Suppressor macrophage treated with lipopolysaccharide for 1 hour (primary cell): ENCODE measurements at regions not wholly inside any gene's neighbourhood (a gene's known extent, or its start where the extent isn't known, plus 50 kb on each side); places are given as distances from the start of the nearest gene placed in this dataset.

ENCODE experiments used
- DNase-seq, 3 donors: peaks; one replicate each; pipeline ENCODE4 v3.0.0-alpha.2; 2020 to 2022

DNA sequence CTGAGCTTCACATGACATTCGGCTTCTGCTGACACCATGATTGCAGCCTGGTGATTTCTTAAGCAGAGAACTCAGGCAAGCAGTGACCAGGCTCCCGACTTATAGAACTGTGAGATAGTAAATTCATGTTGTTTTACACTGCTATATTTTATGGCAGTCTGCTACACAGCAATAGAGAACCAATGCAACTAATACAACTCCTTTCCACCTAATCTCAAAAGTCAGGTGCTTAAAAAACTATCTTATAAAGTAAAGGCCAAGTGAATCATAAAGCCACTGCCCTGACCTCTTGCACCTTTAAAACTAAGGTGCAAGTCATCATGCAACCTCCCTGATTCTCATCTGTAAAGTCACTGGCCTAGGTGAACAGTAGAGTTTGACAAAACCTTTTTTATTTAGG is 95.3 kb upstream of the GLS start:
- DNase-seq: no peak

DNA sequence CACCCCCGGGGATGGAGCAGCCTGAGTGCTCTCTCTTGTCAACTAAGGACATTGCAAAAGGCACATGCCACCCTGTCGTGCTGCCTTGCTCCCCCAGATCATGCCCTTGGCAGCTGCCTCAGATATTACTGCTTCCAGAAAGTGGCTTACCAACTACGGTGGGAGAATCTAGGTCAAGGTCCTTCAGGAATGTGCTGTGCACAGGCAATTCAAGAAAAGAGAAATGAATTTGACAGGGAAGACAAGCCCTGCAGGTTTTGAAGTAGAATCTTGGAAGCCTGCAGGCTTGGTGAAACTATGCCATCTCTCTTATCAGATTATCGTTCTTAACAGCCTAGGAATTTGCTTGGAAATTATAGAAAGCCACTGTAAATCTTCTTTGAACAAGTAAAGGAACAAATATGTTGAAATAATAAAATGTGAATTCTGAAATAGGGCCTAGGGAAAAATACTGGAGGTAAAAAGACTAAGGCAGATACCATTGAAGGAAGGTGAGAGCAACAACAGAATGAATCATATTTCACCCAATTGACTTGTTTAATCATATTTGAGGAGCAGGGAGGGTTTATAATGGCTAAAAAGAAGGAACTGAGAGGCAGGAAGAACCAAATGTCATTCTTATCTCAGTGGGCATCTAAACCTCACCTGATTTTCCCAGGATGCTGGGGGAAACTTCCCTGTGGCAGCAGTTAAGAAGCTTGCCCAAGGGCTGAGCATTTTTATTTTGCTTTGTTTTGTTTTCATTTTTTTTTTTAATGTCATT is 94.0 kb upstream of the GLS start:
- DNase-seq: no peak

DNA sequence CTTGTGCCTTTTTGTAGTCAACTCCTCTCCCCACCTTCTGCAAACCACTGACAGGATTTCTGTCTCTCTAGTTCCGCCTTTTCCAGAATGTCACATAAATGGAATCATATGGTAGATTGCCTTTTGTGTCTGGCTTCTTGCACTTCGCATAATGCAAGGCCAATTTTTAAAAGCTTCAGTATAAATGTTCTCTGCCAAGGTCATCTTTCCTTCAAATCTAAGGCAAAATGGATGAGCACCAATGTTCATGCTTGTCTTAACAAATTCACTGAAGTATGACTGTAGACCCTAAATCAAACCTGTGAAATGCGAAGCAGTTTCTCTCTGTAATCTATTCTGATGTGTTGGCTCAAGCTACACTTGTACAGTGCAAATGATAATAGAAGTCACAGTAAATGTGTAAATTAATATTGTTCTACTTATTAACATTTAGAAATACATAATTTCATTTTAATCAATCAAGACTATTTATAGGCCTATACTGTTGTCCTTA is 92.8 kb upstream of the GLS start:
- DNase-seq: no peak

DNA sequence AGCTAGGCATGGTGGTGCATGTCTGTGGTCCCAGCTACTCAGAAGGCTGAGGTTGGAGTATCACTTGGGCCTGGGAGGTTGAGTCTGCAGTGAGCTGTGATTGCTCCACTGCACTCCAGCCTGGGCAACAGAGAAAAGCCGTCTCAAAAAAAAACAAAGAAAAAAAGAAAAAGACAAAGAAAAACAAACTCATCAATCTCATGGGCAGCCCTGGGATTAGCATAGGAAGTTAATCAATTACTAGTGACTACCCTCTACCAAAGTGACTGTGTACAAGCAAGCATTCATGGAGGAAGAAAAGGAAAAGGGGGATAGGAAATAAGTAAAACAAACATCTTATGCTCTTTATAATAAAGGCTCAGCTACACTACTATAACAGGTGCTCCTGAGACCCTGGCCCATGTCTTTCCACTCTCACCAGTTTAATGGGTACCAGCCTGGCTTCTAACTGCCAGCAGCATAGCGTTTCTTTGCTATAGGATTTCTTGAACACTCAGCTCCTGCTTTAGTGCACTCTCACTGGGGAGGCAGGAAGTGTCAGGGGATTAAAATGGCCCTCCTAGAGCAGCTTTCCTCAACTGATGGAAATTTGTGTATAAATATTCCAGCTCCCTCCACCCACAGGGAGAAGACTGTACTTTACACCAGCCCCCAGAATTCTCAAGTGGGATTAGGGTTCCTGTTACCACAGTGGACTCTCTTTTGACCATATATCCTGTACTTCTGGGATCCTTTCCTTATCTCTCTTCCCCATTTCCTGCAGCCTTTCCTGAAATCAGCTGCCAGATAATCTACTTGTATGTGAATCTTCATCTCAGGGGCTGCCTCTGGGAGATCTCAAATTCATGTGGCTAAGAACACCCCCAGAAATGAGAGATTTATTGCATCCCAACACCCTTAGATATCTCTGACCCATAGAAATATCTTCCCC is 91.3 kb upstream of the GLS start:
- no peak for DNase-seq

DNA sequence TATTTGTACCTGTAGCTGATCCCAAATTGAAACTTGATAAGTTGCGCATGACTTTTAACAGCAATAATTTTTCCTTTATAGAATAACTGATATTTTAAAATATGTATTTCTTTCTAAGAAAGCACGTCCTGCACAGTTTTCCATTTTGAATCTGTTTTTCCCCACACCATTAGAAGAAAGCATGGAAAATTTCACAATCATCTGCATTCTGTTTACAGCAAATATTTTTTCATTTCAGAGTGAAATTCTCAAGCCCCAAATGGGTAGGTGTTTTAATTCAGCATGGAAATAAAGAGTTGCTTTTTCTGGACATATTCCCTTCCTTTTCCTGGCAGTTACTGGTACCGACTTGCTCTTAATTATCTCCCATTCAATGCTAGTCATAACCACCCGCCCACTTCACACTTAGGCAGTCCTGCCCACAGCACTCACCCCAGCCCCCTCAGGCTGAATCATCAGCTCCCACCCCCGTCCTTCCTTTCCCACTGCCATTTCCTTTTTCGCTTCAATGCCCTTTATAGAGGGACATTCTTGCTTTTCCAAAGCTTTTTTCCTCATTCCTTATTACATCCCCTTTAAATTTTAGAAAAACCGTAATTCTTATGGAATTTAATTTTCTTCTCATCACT is 89.2 kb upstream of the GLS start:
- DNase-seq: peak; percentile 89 to 92 (median 90)

DNA sequence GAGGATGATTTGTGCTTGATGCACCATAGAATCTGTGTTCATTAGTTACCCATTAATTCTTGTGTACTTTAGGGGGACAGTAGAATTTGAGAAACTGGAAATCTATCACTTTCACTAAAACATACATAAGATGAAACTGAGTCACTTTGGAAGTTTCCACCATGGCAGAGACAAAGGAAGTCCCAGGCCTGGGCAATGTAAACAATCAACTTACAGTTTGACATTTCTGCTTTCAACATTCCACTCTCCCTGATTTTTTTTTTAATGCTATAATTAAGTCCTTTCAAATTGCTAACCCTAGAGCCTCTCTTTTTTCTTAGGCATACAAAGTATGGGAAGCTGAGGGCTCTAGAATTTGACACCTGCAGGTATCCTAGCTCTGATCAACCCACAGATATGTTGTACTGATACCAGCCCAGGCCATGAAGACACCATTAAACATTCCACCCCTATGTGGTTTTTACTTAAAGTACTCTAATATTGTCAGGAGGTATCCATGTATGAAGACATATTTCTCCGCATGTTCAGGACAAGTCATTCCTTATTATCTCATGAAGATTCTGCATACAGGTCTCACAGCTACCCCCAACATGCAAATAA is 88.5 kb upstream of the GLS start:
- DNase-seq: peak; percentile 50 to 84 (median 66)

DNA sequence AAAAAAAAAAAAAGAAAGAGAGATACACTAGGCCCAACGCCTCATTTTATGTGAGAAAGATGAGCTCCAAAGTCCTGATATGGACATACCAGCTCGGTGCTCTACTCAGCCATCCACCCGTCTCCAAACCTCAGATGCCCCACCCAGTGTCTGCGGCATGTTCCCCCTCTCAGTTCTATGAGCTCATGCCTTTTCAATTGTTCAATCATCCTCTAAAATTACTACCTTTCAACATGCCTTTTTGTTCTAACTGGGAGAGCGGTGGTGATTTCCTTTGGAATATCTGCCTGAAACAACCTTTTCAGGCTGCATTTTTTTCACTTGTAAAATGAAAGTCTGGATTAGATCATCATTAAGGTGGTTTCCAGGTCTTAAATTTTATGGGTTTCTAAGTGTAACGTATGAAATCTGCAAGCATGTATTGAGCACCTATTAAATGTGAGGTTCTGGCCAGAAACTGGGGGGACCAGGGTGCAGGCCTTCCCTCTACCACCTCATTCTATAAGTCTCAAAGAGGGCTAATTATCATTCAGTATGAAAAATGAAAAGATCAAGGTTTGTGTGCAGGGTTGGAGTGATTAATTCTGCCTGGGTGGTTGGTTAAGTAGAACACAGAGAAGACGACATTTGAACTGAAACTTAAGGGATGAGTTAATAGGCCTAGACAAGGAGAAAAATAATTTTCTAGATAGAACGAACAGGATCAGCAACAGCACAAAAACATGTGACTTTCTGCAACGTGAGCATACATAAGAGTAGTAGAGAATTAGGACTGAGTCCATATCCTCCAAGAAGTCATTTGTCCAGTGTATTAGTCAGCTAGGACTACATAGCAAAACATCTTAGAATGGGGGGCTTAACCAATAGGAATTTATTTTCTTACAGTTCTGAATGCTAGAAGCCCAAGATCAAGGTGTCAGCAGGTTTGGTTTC is 87.4 kb upstream of the GLS start:
- peak; percentile 54 to 83 (median 61) for DNase-seq

DNA sequence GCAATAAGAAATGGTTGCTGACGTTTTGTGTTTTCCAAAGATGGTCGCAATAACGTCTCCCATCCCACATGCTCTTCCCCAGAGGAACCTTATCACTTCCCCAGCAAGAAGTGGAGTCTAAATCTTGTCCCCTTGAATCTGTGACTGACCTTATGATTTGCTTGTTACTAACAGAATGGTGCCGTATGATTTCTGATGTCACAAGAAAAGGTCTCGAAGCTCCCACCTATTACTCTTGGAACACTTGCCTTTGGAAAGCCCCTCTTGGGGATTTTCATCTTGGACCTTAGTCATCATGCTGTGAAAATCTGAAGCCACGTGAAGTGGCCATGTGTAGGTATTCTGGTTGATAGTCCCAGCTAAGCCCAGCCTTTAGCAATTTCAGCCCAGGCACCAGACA is 86.2 kb upstream of the GLS start:
- peak; percentile 77 to 90 (median 79) for DNase-seq

DNA sequence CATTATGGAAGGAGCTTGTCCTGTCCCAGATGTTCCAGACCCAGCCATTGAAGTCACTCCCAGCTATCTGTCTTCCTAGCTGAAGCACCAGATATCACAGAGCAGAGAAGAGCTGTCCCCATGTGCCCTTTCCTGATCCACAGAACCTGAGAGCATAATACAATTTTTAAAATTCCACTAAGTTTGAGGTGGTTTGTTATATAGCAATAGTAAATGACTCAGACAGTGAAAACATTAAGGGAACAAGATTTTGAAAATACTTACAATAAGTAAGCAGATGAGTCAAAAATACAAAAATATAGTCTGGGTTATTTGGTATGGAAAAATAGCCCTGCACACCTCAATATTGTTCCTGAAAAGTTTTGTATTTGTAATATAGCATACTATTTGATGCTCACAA is 85.8 kb upstream of the GLS start:
- DNase-seq: peak in 2 of 3 donors; percentile 52 to 68

DNA sequence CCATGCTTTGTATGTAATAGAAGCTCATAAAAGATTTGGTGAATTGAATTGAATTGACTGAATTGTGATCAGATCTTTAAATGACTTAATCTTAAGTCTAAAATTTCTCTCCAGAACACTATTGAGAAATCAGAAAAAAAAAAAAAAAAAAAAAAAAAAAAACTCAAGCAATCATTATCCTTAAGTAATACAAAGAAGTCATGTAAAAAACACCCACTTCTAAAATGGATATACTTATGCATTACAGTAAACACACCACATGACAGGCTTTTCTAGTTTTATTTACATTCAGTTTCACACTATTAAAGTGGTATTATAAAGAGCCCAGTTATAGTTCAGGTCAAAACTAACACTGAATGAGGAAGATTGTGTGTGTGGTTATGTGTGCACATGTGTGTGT is 84.9 kb upstream of the GLS start:
- peak in 2 of 3 donors; percentile 42 to 70 for DNase-seq

DNA sequence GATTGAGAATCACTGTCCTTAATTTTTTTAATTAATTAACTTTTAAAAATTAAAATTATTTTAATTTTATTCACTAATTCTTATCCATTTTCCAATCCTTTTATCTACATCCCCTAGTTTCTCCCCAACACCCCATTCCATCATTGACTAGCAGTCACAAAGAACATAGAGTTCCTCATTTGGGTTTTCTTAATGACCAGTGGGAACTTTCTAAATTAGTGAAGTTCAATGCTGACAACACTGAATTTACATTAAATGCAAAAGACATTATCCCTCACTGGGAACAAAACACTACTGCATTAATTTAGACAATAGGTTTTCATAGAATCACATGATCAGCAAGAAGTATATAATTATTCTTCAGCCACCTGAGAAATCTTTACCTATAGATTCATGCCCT is 80.6 kb upstream of the GLS start:
- DNase-seq: peak in 2 of 3 donors; percentile 32 to 57

DNA sequence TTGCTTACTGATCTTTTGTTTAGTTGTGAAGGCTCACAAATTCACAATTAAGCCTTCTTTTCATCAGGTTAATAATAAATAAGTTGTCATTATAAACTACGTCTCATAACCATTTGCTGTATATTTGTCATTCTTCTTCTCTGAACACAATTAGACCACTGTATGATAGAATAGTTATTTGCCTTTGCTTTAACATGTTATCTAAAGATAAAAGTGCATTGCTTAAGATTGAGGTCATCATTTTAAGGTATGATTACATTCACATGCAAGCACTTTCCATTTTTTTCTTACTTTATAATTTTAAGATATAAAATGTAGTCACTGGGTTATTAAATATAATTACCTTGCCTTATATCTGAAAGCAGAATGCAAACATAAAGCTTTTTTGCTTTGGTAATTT is 80.1 kb upstream of the GLS start:
- DNase-seq: no peak

DNA sequence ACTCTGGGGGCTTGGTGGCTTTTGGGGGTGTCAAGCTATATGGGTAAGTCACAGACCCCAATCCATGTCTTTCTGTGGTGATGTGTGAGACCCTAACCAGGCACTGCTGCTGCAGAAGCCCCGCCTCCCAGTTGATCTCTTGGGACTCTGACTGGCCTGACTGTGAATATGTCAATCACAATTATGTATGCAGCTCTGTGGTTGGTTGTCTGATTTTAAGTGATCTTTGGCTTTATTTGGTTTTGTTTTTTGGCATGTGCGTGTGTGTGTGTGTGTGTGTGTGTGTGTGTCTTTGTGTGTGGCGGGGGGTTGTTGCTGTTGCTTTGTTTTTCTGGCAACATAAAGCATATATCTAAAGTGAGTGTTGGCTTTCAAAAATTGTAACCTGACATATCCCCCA is 78.5 kb upstream of the GLS start:
- DNase-seq: no peak

DNA sequence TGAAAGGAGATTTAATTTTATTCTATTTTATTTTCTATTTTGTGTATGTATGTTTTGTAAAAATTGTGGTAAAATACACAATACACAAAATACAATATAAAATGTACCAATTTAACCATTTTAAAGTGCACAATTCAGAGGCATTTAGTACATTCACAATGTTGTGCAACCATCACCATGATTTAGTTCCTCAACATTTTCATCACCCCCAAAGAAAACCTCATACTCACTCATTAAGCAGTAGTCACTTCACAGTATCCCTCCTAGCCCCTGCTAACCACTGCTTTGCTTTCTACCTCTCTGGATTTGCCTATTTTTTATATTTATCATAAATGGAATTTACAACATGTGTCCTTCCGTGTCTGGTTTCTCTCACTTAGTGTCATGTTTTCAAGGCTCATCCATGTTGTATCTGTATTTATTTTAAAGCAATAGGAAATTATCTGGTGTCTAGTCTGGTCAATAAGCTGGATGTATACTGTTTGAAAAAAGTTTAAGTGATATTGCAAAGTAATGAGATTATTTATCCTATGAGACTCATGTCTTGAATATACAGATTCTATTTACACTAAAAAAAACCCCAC is 77.9 kb upstream of the GLS start:
- DNase-seq: peak; percentile 37 to 66 (median 56)

DNA sequence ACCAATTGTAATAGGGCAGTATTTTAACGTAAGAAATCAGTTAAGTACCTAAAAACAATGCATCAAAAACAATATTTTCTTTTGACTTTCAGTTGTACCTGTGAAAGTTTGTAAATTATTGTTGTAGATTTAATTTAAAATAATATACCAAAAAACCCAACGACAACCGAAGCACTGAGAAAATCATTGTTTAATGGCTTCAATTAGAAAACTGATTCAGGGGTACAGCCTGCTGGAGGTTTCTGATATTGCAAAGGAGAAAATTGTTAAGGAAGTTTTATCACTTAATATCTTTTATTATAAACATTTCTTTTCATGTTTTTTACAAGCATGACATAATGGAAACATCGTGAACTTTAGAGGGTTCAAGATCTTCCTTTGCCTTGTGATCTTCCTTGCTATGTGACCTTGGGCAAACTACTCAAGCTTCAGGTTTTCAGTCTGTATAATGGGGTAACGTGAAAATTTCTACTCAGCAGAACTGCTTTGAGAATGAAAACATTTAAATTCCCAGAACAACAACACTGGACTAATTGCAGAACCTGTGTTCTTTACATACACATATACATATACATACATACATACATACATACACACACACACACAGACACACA is 76.3 kb upstream of the GLS start:
- DNase-seq: peak; percentile 52 to 62 (median 56)

DNA sequence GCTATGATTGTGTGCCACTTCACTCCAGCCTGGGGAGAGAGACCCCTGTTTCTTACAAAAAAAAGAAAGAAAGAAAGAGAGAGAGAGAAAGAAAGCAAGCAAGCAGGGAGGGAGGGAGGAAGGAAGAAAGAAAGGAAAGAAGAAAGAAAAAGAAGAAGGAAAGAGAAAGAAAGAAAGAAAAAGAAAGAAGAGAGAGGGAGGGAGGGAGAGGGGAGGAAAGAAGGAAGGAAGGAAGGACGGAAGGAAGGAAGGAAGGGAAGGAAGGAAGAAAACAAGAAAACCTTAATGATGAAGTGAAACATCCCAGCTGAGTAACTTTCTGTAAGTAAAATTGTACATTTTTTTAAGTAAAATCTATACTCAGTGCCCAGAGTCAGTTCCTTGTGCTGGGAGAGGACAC is 75.5 kb upstream of the GLS start:
- no peak for DNase-seq

DNA sequence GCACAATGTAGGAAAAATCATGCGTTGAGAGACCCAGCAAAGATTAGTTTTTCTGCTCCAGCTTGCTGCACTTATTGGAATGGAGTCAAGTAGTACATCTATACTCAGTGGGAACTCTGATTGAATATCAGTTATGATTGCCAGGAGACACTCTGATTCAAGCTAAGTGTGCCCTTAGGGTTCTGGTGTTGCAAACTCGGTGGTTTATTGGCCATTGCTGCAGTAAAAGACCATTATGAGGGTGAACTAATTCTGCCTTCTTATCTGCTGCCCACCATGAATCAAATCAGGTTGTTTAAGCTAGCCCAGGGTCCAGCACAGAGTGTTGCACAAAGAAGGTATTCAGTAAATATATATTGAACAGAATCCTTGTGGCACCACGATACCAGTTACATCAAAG is 74.8 kb upstream of the GLS start:
- DNase-seq: no peak

DNA sequence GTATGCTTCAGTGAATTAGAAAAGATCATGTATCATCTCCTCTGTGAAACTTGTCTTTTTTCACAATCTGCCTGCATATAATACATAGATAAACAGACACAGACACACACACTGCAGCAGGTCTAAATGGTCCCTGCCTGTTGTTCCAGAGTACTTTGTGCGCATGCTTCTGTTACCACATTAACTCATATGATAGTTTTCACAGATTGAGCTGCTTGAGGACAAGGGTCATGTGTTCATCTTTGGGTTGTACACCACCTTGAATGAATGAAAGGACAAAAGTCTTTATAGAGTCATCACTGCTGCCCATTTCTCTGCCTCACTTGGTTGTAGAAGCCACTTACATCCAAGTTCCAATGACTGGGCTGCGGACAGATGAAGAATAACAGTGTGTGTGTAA is 72.7 kb upstream of the GLS start:
- no peak for DNase-seq

DNA sequence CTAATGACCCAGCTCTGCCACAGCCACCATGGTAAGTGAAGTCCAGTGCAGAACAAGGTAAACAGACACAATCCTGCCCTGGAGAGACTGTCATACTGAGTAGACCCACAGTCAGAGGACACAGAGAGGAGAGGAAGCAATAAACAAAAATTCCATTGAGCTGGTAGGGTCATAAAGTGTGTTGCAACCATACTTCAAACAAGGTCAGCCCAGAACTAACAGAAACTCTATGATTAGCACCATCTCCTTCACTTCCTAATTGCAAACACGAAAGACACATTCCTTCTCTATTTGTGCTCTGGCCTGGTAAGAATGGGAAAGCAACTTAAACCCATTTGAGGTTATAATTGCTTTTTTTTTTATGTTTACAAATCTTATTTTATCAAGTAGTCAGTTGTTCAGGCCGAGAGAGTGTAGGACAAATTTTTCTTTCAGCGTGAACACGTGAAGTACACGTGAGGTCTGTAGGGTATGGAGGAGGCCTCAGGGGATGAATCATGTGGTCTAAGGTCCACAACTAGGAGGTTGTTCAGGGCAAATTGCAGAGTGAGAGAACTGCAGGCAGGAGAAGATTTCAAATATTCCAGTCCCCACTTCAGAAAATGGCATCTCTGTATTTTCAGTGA is 71.4 kb upstream of the GLS start:
- peak; percentile 55 to 69 (median 55) for DNase-seq

DNA sequence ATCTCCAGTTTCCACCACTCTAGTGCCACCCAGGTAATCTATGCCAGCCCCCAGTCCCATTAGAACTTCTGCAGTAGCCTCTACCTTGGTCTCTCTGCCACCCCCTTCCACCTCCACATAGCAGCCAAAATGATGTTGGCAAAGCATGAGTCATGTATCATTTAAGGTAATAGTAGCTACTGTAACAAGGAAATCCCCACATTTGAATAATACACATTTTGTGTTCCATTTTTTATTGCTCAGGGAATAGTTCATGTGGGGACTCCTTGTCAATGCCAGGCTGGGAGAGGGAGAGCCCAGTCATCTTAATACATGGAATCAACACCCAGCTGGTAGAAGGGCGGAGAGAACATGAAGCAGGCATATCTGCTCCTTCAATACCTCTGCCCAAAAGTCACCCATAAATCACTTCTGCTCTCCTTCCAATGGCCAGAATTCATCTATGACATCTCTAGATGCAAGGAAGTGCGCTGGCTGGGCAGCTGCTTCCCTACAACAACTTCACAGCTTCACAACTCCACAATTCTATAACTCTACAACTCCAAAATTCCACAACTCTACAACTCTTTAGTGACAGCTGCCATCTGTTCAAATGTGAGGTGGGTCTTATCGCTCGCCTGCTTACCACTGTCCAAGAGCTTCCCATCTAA is 70.6 kb upstream of the GLS start:
- DNase-seq: peak in 1 of 3 donors; percentile 18
